ENCODE measurements at regions not wholly inside any gene's neighbourhood (a gene's known extent, or its start where the extent isn't known, plus 50 kb on each side); places are given as distances from the start of the nearest gene placed in this dataset.

- intact Hi-C loops (cut with DNase I) = no loop called here
- no peak for DNase-seq (ENCODE audit: low spot score)
These were observed 333.9 kb upstream of the C11orf87 start for GRCh38 chr11:109088086-109088485.

GRCh38 chr11:109089144-109089543 lies 332.8 kb upstream of the C11orf87 start:
- no peak for DNase-seq (ENCODE audit: low spot score)
- intact Hi-C loops (cut with DNase I) = no loop called here

GRCh38 chr11:109093354-109093753 lies 328.6 kb upstream of the C11orf87 start:
- intact Hi-C loops (cut with DNase I) = no loop called here
- DNase-seq (ENCODE audit: low spot score) = no peak

GRCh38 chr11:109096266-109096665 lies 325.7 kb upstream of the C11orf87 start:
- intact Hi-C loops (cut with DNase I) = no loop called here
- no peak for DNase-seq (ENCODE audit: low spot score)

GRCh38 chr11:109106151-109106906 lies 315.7 kb upstream of the C11orf87 start:
- no peak for DNase-seq (ENCODE audit: low spot score)
- intact Hi-C loops (cut with DNase I) = no loop called here

GRCh38 chr11:109109150-109109549 lies 312.8 kb upstream of the C11orf87 start:
- DNase-seq (ENCODE audit: low spot score) = no peak
- intact Hi-C loops (cut with DNase I) = no loop called here

- intact Hi-C loops (cut with DNase I) = no loop called here
These were observed 312.2 kb upstream of the C11orf87 start for GRCh38 chr11:109109571-109110315.

GRCh38 chr11:109112261-109112660 lies 309.7 kb upstream of the C11orf87 start:
- DNase-seq (ENCODE audit: low spot score) = no peak
- intact Hi-C loops (cut with DNase I) = no loop called here

More at GRCh38 chr11:109109571-109110315, 312.2 kb upstream of the C11orf87 start:
- DNase-seq (ENCODE audit: low spot score) = no peak

- intact Hi-C loops (cut with DNase I) = no loop called here
- no peak for DNase-seq (ENCODE audit: low spot score)
These were observed 309.1 kb upstream of the C11orf87 start for GRCh38 chr11:109112821-109113280.

GRCh38 chr11:109120341-109120740 lies 301.6 kb upstream of the C11orf87 start:
- intact Hi-C loops (cut with DNase I) = no loop called here
- no peak for DNase-seq (ENCODE audit: low spot score)

- DNase-seq (ENCODE audit: low spot score) = no peak
- intact Hi-C loops (cut with DNase I) = no loop called here
These were observed 300.6 kb upstream of the C11orf87 start for GRCh38 chr11:109121173-109121932.

- intact Hi-C loops (cut with DNase I) = no loop called here
These were observed 297.9 kb upstream of the C11orf87 start for GRCh38 chr11:109123816-109124787.

GRCh38 chr11:109130910-109131309 lies 291.1 kb upstream of the C11orf87 start:
- intact Hi-C loops (cut with DNase I) = no loop called here
- no peak for DNase-seq (ENCODE audit: low spot score)

More at GRCh38 chr11:109123816-109124787, 297.9 kb upstream of the C11orf87 start:
- DNase-seq (ENCODE audit: low spot score) = no peak

- no peak for DNase-seq (ENCODE audit: low spot score)
- intact Hi-C loops (cut with DNase I) = no loop called here
These were observed 289.5 kb upstream of the C11orf87 start for GRCh38 chr11:109132539-109132938.

GRCh38 chr11:109133159-109133558 lies 288.8 kb upstream of the C11orf87 start:
- intact Hi-C loops (cut with DNase I) = no loop called here
- DNase-seq (ENCODE audit: low spot score) = no peak

GRCh38 chr11:109135627-109136026 lies 286.4 kb upstream of the C11orf87 start:
- intact Hi-C loops (cut with DNase I) = no loop called here
- DNase-seq (ENCODE audit: low spot score) = no peak

GRCh38 chr11:109138196-109138595 lies 283.8 kb upstream of the C11orf87 start:
- DNase-seq (ENCODE audit: low spot score) = no peak
- intact Hi-C loops (cut with DNase I) = no loop called here

- no peak for DNase-seq (ENCODE audit: low spot score)
- intact Hi-C loops (cut with DNase I) = no loop called here
These were observed 281.6 kb upstream of the C11orf87 start for GRCh38 chr11:109140426-109140825.

Measured in posterior vena cava (tissue), 2 donors.